ENCODE measurements at regions not wholly inside any gene's neighbourhood (a gene's known extent, or its start where the extent isn't known, plus 50 kb on each side); places are given as distances from the start of the nearest gene placed in this dataset.

DNA sequence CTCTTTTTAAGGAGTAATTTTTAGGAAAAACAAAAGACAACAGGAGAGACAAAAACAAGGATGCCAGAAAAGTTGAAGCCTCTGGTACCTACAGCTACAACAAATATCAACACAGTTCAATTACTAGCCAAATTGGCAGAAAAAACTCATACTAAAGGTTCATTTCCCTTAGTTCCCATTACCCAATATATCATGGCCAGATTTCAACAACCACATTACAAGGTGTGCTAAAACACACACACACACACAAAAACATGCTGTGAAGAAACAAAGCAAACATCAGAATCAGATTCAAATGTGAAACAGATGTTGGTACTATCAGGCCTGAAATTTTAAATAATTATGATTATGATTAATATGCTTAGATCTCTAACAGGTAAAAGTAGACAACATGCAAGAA is 272.7 kb upstream of the CLEC14A start:
- intact Hi-C loops (cut with DNase I) = no loop called here
- TF ChIP-seq, protein P1, sequence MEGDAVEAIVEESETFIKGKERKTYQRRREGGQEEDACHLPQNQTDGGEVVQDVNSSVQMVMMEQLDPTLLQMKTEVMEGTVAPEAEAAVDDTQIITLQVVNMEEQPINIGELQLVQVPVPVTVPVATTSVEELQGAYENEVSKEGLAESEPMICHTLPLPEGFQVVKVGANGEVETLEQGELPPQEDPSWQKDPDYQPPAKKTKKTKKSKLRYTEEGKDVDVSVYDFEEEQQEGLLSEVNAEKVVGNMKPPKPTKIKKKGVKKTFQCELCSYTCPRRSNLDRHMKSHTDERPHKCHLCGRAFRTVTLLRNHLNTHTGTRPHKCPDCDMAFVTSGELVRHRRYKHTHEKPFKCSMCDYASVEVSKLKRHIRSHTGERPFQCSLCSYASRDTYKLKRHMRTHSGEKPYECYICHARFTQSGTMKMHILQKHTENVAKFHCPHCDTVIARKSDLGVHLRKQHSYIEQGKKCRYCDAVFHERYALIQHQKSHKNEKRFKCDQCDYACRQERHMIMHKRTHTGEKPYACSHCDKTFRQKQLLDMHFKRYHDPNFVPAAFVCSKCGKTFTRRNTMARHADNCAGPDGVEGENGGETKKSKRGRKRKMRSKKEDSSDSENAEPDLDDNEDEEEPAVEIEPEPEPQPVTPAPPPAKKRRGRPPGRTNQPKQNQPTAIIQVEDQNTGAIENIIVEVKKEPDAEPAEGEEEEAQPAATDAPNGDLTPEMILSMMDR (IDR thresholded peaks at IDR 0.05) = no peak
- no peaks in the 10 kb centered on the region for H3K4me1 ChIP-seq
- H3K27ac ChIP-seq = no peak overlapping the region
- DNase-seq (no peak), ATAC-seq (no peak)
- no peak overlapping the region for H3K4me3 ChIP-seq
- no peaks in the 10 kb centered on the region for H3K9me3 ChIP-seq
- H3K36me3 ChIP-seq = no peaks in the 10 kb centered on the region
- no peaks in the 10 kb centered on the region for H3K27me3 ChIP-seq (ENCODE audit: low read depth)

DNA sequence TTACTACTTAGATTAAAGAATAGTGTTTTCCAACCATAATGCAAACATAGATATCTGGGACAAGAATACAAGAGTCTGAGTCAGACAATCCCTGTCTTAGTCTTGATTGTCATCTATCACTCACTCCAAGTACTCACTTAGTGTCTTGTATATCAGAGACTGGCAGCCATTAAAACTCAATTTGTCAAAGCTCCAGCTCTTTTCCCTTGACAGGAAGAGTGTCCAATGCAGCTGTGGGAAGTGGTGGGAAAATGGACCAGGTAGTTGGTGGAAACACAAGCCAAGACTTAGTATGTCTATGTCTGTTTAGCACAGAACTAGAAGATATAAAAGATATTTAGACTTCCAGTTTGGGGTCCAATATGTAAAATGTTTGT is 271.6 kb upstream of the CLEC14A start:
- TF ChIP-seq, protein P1 (IDR thresholded peaks at IDR 0.05) = no peak
- Histone ChIP-seq H3K9me3 (no peaks in the 10 kb centered on the region), H3K4me1 (no peaks in the 10 kb centered on the region), H3K4me3 (no peak overlapping the region), H3K27me3 (ENCODE audit: low read depth) (no peaks in the 10 kb centered on the region), H3K36me3 (no peaks in the 10 kb centered on the region), H3K27ac (no peak overlapping the region)
- DNase-seq = no peak
- intact Hi-C loops (cut with DNase I) = no loop called here
- no peak for ATAC-seq

DNA sequence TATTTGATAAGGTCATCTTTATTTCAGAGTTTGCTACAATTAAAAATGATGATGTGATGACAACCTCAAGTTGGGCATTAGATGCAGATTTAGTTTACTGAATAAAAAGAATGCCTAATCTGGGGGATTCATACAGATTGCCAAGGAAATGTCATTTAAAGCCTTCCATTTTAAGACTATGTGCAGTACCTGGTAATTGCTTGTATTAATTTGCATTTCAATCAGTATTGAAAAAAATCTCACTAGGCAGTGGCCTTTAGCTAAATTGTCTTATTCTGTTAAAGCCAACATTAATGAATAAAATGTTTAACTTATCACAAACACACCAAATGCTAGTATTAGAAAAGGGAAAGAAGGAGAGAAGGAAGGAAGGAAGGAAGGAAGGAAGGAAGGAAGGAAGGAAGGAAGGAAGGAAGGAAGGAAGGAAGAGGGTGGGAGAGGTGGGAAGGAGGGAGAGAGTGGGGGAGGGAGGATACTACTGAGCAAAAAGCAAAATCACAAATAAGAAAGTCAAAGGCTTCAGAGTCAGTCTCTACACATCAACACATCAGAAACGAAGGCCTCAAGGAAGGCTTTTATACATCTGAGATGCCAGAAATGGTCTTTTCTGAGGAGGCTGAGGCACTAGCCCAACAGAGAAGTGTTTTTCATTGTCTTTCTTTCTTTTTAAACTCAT is 271.1 kb upstream of the CLEC14A start:
- no peak for ATAC-seq
- DNase-seq = no peak
- TF ChIP-seq, protein P1 (IDR thresholded peaks at IDR 0.05) = no peak

DNA sequence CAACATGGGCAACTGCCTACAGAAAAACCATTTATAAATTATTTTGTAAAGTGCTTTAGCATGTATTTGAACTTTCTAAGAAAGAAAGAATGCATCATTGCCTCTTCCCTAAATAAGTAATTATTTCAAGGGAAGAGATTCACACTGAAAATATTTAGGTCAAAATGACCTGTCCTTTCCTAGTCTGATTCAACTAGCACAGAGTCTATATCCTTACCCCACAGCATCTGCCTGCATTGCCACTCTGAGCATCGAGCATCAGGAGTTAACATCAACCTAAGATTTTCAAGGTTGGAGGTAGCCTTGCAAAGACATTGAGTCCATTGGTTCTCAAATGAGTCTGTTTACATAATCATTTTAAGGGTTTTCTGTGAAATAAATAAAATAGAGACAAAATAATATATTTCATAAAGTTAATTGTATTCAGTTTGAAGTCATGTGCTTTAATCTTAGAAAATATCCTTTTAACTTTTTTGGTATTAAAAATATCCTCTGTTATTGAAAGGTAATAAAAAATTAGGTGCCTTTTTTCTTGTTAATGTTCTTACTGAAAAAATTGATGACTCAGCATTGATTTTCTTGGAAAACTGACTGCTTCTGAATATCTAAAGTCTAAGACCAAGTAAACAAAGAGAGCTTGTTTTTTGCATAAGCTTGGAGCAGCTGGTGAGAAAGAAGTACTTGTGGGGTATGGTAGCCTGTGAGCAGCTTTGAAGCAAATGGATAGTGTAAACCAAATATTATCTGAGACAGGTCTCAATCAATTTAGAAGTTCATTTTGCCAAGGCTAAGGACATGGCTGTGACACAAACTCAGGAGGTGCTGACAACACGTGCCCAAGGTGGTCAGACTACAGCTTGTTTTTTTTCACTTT is 269.0 kb upstream of the CLEC14A start:
- ATAC-seq = no peak
- TF ChIP-seq, protein P1 (IDR thresholded peaks at IDR 0.05) = no peak

More for the DNA sequence above, 271.1 kb upstream of the CLEC14A start:
- Histone ChIP-seq H3K9me3 (no peaks in the 10 kb centered on the region), H3K4me3 (no peak overlapping the region), H3K36me3 (no peaks in the 10 kb centered on the region), H3K27ac (no peak overlapping the region), H3K4me1 (no peaks in the 10 kb centered on the region), H3K27me3 (ENCODE audit: low read depth) (no peaks in the 10 kb centered on the region)
- intact Hi-C loops (cut with DNase I) = no loop called here

DNA sequence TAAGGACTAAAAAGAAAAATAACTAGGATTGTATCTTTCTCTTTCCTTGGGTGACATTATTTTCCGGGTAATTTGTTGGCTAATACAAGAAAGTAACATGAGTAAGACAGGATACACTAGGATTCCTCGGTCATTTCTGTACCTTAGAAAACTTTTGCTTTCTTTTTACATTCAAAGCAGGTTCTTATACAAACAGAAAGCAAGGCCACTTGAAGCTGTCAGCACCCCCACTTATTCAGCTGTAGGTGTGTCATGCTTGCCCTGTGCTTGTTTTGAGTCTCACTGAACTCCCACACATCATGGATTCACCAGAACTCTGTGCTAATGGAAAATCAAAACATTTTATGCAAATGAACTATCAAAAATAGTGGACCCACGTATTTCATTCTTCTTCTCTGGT is 266.8 kb upstream of the CLEC14A start:
- intact Hi-C loops (cut with DNase I) = no loop called here
- Histone ChIP-seq H3K36me3 (no peaks in the 10 kb centered on the region), H3K27ac (no peak overlapping the region), H3K4me3 (no peak overlapping the region), H3K4me1 (no peaks in the 10 kb centered on the region), H3K9me3 (no peaks in the 10 kb centered on the region), H3K27me3 (ENCODE audit: low read depth) (no peaks in the 10 kb centered on the region)
- TF ChIP-seq, protein P1 (IDR thresholded peaks at IDR 0.05) = no peak
- ATAC-seq (peak; percentile 59 to 75), DNase-seq (no peak)

More for the DNA sequence above, 269.0 kb upstream of the CLEC14A start:
- no peaks in the 10 kb centered on the region for H3K27me3 ChIP-seq (ENCODE audit: low read depth)
- H3K36me3 ChIP-seq = no peaks in the 10 kb centered on the region
- no peaks in the 10 kb centered on the region for H3K9me3 ChIP-seq
- H3K27ac ChIP-seq = no peak overlapping the region
- no peaks in the 10 kb centered on the region for H3K4me1 ChIP-seq
- no peak for DNase-seq
- H3K4me3 ChIP-seq = no peak overlapping the region
- intact Hi-C loops (cut with DNase I) = no loop called here
